ENCODE measurements at regions not wholly inside any gene's neighbourhood (a gene's known extent, or its start where the extent isn't known, plus 50 kb on each side); places are given as distances from the start of the nearest gene placed in this dataset.

DNA sequence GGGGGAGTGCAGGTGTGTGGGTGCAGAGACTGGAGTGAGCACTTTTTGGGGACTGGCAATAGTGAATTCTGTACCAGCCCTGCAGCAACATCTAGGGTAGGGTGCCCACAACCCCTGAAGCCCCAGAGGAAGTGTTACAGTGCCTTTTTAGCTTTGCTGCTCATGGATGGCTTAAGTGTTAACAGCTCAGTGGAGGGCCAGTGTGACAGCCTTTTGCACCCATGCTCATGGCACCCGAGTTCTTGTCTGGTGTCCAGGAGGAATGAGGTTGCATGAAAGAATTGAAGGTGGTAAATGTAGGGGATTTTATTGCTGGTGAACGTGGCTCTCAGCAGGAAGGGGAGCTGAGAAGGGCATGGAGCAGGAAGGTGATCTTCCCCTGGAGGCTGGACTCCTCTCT, 107.3 kb downstream of the MRPL36 start:
- no peak overlapping the region for H3K4me3 ChIP-seq
- TF ChIP-seq POLR2A (IDR thresholded peaks at IDR 0.05), result no peak
- TF ChIP-seq, protein P1, sequence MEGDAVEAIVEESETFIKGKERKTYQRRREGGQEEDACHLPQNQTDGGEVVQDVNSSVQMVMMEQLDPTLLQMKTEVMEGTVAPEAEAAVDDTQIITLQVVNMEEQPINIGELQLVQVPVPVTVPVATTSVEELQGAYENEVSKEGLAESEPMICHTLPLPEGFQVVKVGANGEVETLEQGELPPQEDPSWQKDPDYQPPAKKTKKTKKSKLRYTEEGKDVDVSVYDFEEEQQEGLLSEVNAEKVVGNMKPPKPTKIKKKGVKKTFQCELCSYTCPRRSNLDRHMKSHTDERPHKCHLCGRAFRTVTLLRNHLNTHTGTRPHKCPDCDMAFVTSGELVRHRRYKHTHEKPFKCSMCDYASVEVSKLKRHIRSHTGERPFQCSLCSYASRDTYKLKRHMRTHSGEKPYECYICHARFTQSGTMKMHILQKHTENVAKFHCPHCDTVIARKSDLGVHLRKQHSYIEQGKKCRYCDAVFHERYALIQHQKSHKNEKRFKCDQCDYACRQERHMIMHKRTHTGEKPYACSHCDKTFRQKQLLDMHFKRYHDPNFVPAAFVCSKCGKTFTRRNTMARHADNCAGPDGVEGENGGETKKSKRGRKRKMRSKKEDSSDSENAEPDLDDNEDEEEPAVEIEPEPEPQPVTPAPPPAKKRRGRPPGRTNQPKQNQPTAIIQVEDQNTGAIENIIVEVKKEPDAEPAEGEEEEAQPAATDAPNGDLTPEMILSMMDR (IDR thresholded peaks at IDR 0.05), result no peak
- WGBS, 4 donors, result 47 to 72% (median 51%) methylated on average over 2 of the region's 2 CpGs
- no peaks in the 10 kb centered on the region for H3K36me3 ChIP-seq
- DNase-seq (no peak), ATAC-seq (no peak)
- peaks cover 0 to 17% (median 8%) of the 10 kb centered on the region in 12 donors for H3K9me3 ChIP-seq
- intact Hi-C loops (cut with DNase I), result no loop called here
- no peaks in the 10 kb centered on the region for H3K27me3 ChIP-seq
- no peaks in the 10 kb centered on the region for H3K4me1 ChIP-seq
- no peak overlapping the region for H3K27ac ChIP-seq

DNA sequence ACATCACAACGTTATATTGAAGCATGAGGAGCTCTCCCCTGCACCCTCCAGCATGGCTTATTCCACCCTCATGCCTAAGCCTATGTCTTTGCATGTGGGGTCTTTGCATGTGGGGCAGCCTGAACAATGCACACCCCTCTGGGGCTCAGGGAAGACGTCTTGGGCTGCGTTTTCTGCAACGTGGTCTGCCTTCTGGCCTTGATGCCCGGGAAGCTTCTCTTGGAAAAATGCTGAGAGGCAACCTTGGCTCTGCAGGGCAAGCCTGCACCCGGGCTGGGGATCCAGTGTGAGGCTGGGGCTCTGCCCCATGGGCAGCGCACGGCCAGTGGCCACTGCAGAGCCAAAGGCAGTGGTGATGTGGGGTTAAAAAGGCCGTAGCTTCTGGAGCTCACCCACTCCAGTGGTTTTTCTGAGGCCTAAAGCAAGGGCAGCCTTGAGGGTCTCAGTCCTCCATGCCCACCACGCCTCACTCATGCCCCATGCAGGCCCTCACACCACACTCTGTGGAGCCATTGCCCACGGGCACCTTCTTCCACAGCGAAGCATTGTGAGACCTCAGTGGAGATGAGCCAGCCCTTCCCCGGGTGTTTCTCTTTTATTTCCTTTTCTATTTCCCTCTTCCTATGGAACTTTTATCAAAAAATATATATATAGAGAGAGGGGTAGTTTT, 112.2 kb downstream of the MRPL36 start:
- WGBS, 4 donors, result 77 to 79% (median 78%) methylated on average over 11 to 13 of the region's 13 CpGs
- intact Hi-C loops (cut with DNase I), result no loop called here
- no peak for TF ChIP-seq POLR2A (IDR thresholded peaks at IDR 0.05)
- TF ChIP-seq, protein P1 (IDR thresholded peaks at IDR 0.05), result no peak
- Histone ChIP-seq H3K36me3 (no peaks in the 10 kb centered on the region), H3K9me3 (peaks cover 0 to 17% (median 8%) of the 10 kb centered on the region in 12 donors), H3K27ac (no peak overlapping the region), H3K4me3 (no peak overlapping the region), H3K27me3 (peaks cover 0 to 10% (median 0%) of the 10 kb centered on the region in 9 donors), H3K4me1 (no peaks in the 10 kb centered on the region)
- ATAC-seq (no peak), DNase-seq (no peak)

DNA sequence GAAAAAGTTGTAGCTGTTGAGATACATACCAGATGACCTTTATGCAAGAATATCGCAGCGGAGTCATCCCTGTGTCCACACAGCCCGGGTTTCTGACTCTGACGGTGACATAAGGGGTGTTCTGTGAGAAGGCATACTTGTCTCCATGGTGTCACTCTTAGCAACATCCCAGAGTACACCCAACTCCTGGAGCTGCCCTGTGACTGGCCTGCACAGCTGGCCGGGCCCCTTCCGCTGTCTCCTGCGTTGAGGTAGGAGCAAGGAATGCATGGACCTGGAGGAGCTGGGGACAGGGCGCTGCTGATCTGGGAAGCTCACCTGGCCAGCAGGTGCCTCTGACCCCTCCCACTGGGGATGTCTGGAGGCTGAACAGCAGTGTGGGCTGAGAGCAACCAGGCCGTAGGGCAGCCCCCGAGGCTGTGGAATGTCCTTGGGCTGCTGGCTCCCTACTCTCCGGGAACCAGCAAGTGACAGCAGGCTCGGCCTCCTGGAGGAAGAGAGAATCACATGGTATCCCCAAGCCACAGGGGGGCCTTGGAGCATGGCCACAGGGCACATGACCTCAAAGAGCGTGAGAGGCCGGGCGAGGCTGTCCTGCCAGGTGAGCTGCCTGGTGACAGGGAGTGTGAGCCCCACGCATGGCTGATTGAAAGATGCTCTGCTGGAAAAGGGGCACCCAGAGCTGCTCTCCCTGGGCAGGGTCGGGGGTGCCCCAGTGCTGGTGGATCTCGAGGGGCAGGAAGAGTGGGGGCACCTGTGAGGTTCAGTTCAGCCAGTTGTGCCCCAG, 113.4 kb downstream of the MRPL36 start:
- WGBS, 4 donors, result 58 to 71% (median 65%) methylated on average over 16 to 18 of the region's 18 CpGs
- TF ChIP-seq, protein P1 (IDR thresholded peaks at IDR 0.05), result no peak
- no peak for TF ChIP-seq POLR2A (IDR thresholded peaks at IDR 0.05)
- H3K4me1 ChIP-seq, result no peaks in the 10 kb centered on the region
- peaks cover 0 to 17% (median 8%) of the 10 kb centered on the region in 12 donors for H3K9me3 ChIP-seq
- no peaks in the 10 kb centered on the region for H3K36me3 ChIP-seq
- H3K4me3 ChIP-seq, result no peak overlapping the region
- ATAC-seq (no peak), DNase-seq (no peak)
- intact Hi-C loops (cut with DNase I), result no loop called here
- peaks cover 0 to 18% (median 4%) of the 10 kb centered on the region in 9 donors for H3K27me3 ChIP-seq
- H3K27ac ChIP-seq, result no peak overlapping the region

DNA sequence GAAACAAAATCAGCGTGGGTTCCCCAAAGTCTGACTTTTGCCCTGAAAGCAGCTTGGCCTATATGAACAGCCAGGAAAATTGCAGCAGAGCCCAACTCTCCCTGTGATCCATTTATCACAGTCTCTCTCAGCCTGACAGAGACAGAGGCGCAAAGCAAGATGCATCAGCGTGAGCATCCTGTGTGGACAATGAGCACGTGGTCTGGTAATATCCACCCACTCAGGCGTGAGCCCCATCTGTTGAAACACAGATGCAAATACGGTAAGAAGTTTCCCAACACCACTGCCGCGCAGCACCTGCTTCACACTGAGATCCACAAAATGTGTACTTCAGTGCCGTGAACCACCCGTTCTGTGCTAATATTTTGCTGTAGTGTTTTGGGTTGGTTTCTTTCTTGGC, 114.6 kb downstream of the MRPL36 start:
- intact Hi-C loops (cut with DNase I), result no loop called here
- ATAC-seq (no peak), DNase-seq (no peak)
- TF ChIP-seq POLR2A (IDR thresholded peaks at IDR 0.05), result no peak
- TF ChIP-seq, protein P1 (IDR thresholded peaks at IDR 0.05), result no peak
- no peak overlapping the region for H3K4me3 ChIP-seq
- H3K9me3 ChIP-seq, result peaks cover 0 to 16% (median 6%) of the 10 kb centered on the region in 12 donors
- no peaks in the 10 kb centered on the region for H3K36me3 ChIP-seq
- 67 to 82% (median 75%) methylated on average over 10 of the region's 10 CpGs for WGBS, 4 donors
- no peak overlapping the region for H3K27ac ChIP-seq
- peaks cover 0 to 19% (median 5%) of the 10 kb centered on the region in 9 donors for H3K27me3 ChIP-seq
- H3K4me1 ChIP-seq, result no peaks in the 10 kb centered on the region

All from heart left ventricle (tissue), 16 donors.